ENCODE measurements at regions not wholly inside any gene's neighbourhood (a gene's known extent, or its start where the extent isn't known, plus 50 kb on each side); places are given as distances from the start of the nearest gene placed in this dataset.

- TF ChIP-seq CTCF (IDR thresholded peaks at IDR 0.05) (no peak), POLR2AphosphoS5 (IDR thresholded peaks at IDR 0.05) (no peak), POLR2A (IDR thresholded peaks at IDR 0.05) (no peak)
Measured at GRCh38 chr5:75921011-75921410, 162.2 kb upstream of the SV2C start.
